Glutamatergic neuron (in vitro differentiated cells): ENCODE measurements at regions not wholly inside any gene's neighbourhood (a gene's known extent, or its start where the extent isn't known, plus 50 kb on each side); places are given as distances from the start of the nearest gene placed in this dataset.

Source experiments
- DNase-seq: peaks from one replicate; pipeline ENCODE4 v3.0.0; 2022
- H3K27ac Mint-ChIP-seq: one replicate; pipeline ENCODE4 v1.8.0; 2020; ENCODE audit warnings: mild to moderate bottlenecking, mixed read lengths, inconsistent platforms; ENCODE audit not compliant: unreplicated experiment
- H3K27me3 Mint-ChIP-seq: one replicate; pipeline ENCODE4 v1.8.0; 2020; ENCODE audit warnings: mild to moderate bottlenecking, moderate library complexity, mixed read lengths, inconsistent platforms; ENCODE audit not compliant: unreplicated experiment
- H3K36me3 Mint-ChIP-seq: one replicate; pipeline ENCODE4 v1.8.0; 2020; ENCODE audit warnings: mild to moderate bottlenecking, mixed read lengths, inconsistent platforms; ENCODE audit not compliant: unreplicated experiment
- H3K4me1 Mint-ChIP-seq: one replicate; pipeline ENCODE4 v1.8.0; 2020; ENCODE audit warnings: mild to moderate bottlenecking, low read depth, mixed read lengths, inconsistent platforms; ENCODE audit not compliant: unreplicated experiment
- H3K4me3 Mint-ChIP-seq: one replicate; pipeline ENCODE4 v1.8.0; 2020; ENCODE audit warnings: mild to moderate bottlenecking, mixed read lengths, inconsistent platforms; ENCODE audit not compliant: unreplicated experiment
- H3K9me3 Mint-ChIP-seq: one replicate; pipeline ENCODE4 v1.8.0; 2020; ENCODE audit warnings: mild to moderate bottlenecking, moderate library complexity, mixed read lengths, inconsistent platforms; ENCODE audit not compliant: unreplicated experiment
- CTCF ChIP-seq: fragments of 200-600 bp; sonication (generic); IDR thresholded peaks from one replicate; pipeline ENCODE4 v1.5.0; 2021; ENCODE audit not compliant: partially characterized antibody, unreplicated experiment

GRCh38 chr21:39078322-39079065 is 104.8 kb downstream of the PSMG1 start:
- no peak overlapping the region for H3K4me3 Mint-ChIP-seq
- H3K4me1 Mint-ChIP-seq, result peaks cover 6% of the 10 kb centered on the region
- peaks cover 10% of the 10 kb centered on the region for H3K36me3 Mint-ChIP-seq
- no peak for TF ChIP-seq CTCF
- peaks cover 4% of the 10 kb centered on the region for H3K27me3 Mint-ChIP-seq
- no peak overlapping the region for H3K27ac Mint-ChIP-seq
- no peak for DNase-seq
- peaks cover 2% of the 10 kb centered on the region for H3K9me3 Mint-ChIP-seq

GRCh38 chr21:39077876-39078275 is 105.4 kb downstream of the PSMG1 start:
- no peak for TF ChIP-seq CTCF
- H3K36me3 Mint-ChIP-seq, result peaks cover 10% of the 10 kb centered on the region
- peaks cover 6% of the 10 kb centered on the region for H3K4me1 Mint-ChIP-seq
- H3K9me3 Mint-ChIP-seq, result peaks cover 2% of the 10 kb centered on the region
- H3K27me3 Mint-ChIP-seq, result peaks cover 4% of the 10 kb centered on the region
- H3K27ac Mint-ChIP-seq, result no peak overlapping the region
- no peak for DNase-seq
- no peak overlapping the region for H3K4me3 Mint-ChIP-seq

- peaks cover 3% of the 10 kb centered on the region for H3K27me3 Mint-ChIP-seq
- DNase-seq, result no peak
- H3K4me3 Mint-ChIP-seq, result no peak overlapping the region
- H3K27ac Mint-ChIP-seq, result no peak overlapping the region
- no peak for TF ChIP-seq CTCF
- H3K36me3 Mint-ChIP-seq, result peaks cover 10% of the 10 kb centered on the region
- peaks cover 2% of the 10 kb centered on the region for H3K9me3 Mint-ChIP-seq
- H3K4me1 Mint-ChIP-seq, result peaks cover 2% of the 10 kb centered on the region
These were observed 108.7 kb downstream of the PSMG1 start for GRCh38 chr21:39074508-39074907.

- peaks cover 10% of the 10 kb centered on the region for H3K36me3 Mint-ChIP-seq
- no peak for TF ChIP-seq CTCF
- DNase-seq, result no peak
- no peak overlapping the region for H3K4me3 Mint-ChIP-seq
- peaks cover 3% of the 10 kb centered on the region for H3K27me3 Mint-ChIP-seq
- no peak overlapping the region for H3K27ac Mint-ChIP-seq
- peaks cover 2% of the 10 kb centered on the region for H3K9me3 Mint-ChIP-seq
- H3K4me1 Mint-ChIP-seq, result peaks cover 2% of the 10 kb centered on the region
These were observed 109.5 kb downstream of the PSMG1 start for GRCh38 chr21:39073717-39074116.

- Mint-ChIP-seq H3K4me3 (no peak overlapping the region), H3K27ac (no peak overlapping the region), H3K27me3 (peaks cover 3% of the 10 kb centered on the region), H3K4me1 (peaks cover 2% of the 10 kb centered on the region), H3K9me3 (peaks cover 2% of the 10 kb centered on the region), H3K36me3 (peaks cover 10% of the 10 kb centered on the region)
- no peak for TF ChIP-seq CTCF
- DNase-seq, result no peak
These were observed 110.2 kb downstream of the PSMG1 start for GRCh38 chr21:39073063-39073462.
